BLaER1 treated with 17β-estradiol and CSF1 and Interleukin-3, amounts not matched to agents 10 nM and 100 nM (cell line): ENCODE measurements at regions not wholly inside any gene's neighbourhood (a gene's known extent, or its start where the extent isn't known, plus 50 kb on each side); places are given as distances from the start of the nearest gene placed in this dataset.
"Not testable (repeated sequence)": the region's sequence is repeated elsewhere in the genome, so short reads cannot be mapped to it uniquely, and the experiment has no call there.

Source experiments
- H3K27ac ChIP-seq, 11 experiments: shearing (Covaris generic); formaldehyde crosslinking; 2 replicates each; pipeline ENCODE4 v1.8.1; 2022
- H3K27me3 ChIP-seq, 11 experiments: shearing (Covaris generic); formaldehyde crosslinking; 2 replicates each; pipeline ENCODE4 v1.8.1; 2022
- H3K36me3 ChIP-seq, 11 experiments: shearing (Covaris generic); formaldehyde crosslinking; 2 replicates each; pipeline ENCODE4 v1.8.1; 2022
- H3K4me1 ChIP-seq, 10 experiments: shearing (Covaris generic); formaldehyde crosslinking; 2 replicates each; pipeline ENCODE4 v1.8.1; 2022
- H3K4me2 ChIP-seq, 11 experiments: shearing (Covaris generic); formaldehyde crosslinking; 2 replicates each; pipeline ENCODE4 v1.8.1; 2022
- H3K4me3 ChIP-seq, 10 experiments: shearing (Covaris generic); formaldehyde crosslinking; 2 replicates each; pipeline ENCODE4 v1.8.1; 2022
- H3K9ac ChIP-seq, 11 experiments: shearing (Covaris generic); formaldehyde crosslinking; 2 replicates each; pipeline ENCODE4 v1.8.1; 2022
- H3K9me3 ChIP-seq, 11 experiments: shearing (Covaris generic); formaldehyde crosslinking; replicated peaks in 1 of 11; 2 replicates each; pipeline ENCODE4 v1.8.1; 2022
- H4K20me1 ChIP-seq, 11 experiments: shearing (Covaris generic); formaldehyde crosslinking; 2 replicates each; pipeline ENCODE4 v1.8.1; 2022
- Cebpa-rat ChIP-seq, 11 experiments: shearing (Covaris generic); IDR thresholded peaks; 2 replicates each; pipeline ENCODE4 v1.8.1; 2022

DNA sequence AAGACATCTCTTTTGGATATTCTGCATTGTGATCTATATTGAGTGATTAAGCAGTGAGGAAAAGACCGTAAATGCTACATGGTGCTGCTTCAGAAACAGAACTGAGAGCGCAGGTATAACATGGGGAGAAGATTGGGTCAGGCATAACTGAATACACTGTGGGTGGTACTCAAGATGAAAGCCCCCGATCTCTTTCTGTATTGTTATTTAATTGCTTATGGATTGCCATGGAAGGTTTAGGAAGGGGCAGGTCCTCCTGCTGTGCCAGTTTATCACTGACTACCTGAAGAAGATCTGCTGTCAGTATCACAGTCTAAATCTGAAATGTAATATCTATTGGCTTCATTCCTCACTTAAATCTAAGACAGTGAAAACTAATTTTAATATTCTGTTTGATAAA, 1568.7 kb upstream of the CELF4 start:
- no peaks in the 10 kb centered on the region for H4K20me1 ChIP-seq
- no peak for TF ChIP-seq Cebpa-rat (IDR thresholded peaks at IDR 0.05)
- H3K4me1 ChIP-seq = no peaks in the 10 kb centered on the region
- H3K36me3 ChIP-seq = no peaks in the 10 kb centered on the region
- H3K4me2 ChIP-seq = no peak overlapping the region
- no peak overlapping the region for H3K4me3 ChIP-seq
- H3K27me3 ChIP-seq = no peaks in the 10 kb centered on the region
- no peak overlapping the region for H3K9ac ChIP-seq
- H3K9me3 ChIP-seq = peaks cover 0 to 4% (median 0%) of the 10 kb centered on the region in 11 experiments; a peak in 2 of 22 replicates
- H3K27ac ChIP-seq = no peak overlapping the region

DNA sequence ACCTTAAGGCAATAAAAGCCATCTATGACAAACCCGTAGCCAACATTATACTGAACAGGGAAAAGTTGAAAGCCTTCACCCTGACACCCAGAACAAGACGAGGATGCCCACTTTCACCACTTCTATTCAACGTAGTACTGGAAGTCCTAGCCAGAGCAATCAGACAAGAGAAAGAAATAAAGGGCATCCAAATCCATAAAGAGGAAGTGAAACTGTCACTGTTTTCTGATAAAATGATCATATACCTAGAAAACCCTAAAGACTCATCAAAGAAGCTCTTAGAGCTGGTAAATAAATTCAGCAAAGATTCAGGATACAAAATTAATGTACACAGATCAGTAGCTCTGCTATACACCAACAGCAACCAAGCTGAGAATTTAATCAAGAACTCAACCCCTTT, 1561.9 kb upstream of the CELF4 start:
- H3K36me3 ChIP-seq, H3K27ac ChIP-seq, H3K4me1 ChIP-seq, H3K4me2 ChIP-seq, H3K9ac ChIP-seq, H3K4me3 ChIP-seq, H3K27me3 ChIP-seq, H4K20me1 ChIP-seq: not testable (repeated sequence)
- H3K9me3 ChIP-seq = peaks cover 0 to 14% (median 6%) of the 10 kb centered on the region in 11 experiments; a peak in 12 of 22 replicates

DNA sequence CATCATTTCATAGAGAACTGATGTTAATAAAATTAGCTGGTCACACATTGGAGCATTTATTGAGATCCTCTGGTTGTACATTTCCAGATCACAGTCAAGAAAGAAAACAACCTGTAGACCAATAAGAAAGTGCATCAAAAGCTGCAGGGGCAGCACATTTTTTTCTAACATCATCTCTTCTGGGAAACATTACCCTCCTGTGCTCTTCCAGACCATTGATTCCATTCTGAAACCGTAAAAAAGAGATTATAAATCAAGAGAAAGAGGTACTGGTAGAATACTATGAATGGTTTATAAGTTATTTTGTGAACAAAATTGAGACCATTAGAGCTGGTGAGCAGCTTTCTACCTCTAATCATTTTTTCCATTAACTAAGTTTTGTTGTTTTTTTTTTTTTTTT, 1548.2 kb upstream of the CELF4 start:
- H3K9me3 ChIP-seq = no peaks in the 10 kb centered on the region
- no peaks in the 10 kb centered on the region for H3K36me3 ChIP-seq
- peaks cover 0 to 12% (median 3%) of the 10 kb centered on the region in 10 experiments; a peak in 8 of 20 replicates for H3K4me1 ChIP-seq
- H4K20me1 ChIP-seq = no peaks in the 10 kb centered on the region
- no peak overlapping the region for H3K4me2 ChIP-seq
- H3K9ac ChIP-seq = no peak overlapping the region
- H3K27me3 ChIP-seq = no peaks in the 10 kb centered on the region
- H3K4me3 ChIP-seq = no peak overlapping the region
- no peak overlapping the region for H3K27ac ChIP-seq
- no peak for TF ChIP-seq Cebpa-rat (IDR thresholded peaks at IDR 0.05)

DNA sequence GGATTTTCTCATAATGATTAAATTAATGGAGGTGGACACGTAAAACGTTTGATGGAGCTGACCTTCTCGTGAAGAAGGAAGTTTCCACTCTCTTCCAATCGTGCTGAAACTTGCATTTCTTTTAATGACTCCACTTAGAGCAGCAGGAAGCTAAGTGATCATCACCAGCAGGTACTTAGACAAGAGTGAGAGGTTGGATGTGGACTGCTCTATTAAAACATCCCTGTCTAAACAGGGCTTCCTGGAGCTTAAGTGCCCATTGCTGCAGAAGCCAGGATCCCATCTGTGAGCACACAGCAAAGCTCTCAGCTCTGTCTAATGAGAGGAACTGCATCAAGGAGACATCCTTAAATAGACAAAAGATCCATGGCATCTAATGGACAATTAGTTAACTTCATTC, 1539.5 kb upstream of the CELF4 start:
- H3K4me3 ChIP-seq = no peak overlapping the region
- H3K9ac ChIP-seq = no peak overlapping the region
- H4K20me1 ChIP-seq = no peaks in the 10 kb centered on the region
- no peak overlapping the region for H3K4me2 ChIP-seq
- H3K4me1 ChIP-seq = no peaks in the 10 kb centered on the region
- no peaks in the 10 kb centered on the region for H3K36me3 ChIP-seq
- no peaks in the 10 kb centered on the region for H3K9me3 ChIP-seq
- no peak overlapping the region for H3K27ac ChIP-seq
- no peaks in the 10 kb centered on the region for H3K27me3 ChIP-seq
- no peak for TF ChIP-seq Cebpa-rat (IDR thresholded peaks at IDR 0.05)

DNA sequence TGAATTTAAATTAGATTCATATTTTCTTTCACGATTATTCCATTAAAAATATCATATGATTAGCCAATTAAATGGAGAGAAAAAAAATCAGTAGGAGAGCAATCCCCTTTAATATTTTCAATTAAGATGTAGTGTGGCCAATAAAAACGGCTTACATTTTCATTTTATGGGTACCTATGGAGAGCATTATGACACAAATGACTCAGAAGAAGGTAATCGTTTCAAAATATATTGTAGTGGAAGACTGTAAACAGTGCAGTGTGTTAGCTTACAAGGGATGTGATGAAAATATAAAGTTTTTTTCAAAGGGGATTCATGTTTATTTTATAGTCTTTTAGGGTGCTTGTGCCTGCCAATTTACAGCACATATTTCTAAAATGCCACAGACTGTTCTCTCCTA, 1507.4 kb upstream of the CELF4 start:
- H3K27me3 ChIP-seq = no peaks in the 10 kb centered on the region
- H3K36me3 ChIP-seq = no peaks in the 10 kb centered on the region
- H3K9me3 ChIP-seq = no peaks in the 10 kb centered on the region
- no peaks in the 10 kb centered on the region for H4K20me1 ChIP-seq
- H3K4me2 ChIP-seq = no peak overlapping the region
- H3K27ac ChIP-seq = no peak overlapping the region
- no peak overlapping the region for H3K9ac ChIP-seq
- no peak for TF ChIP-seq Cebpa-rat (IDR thresholded peaks at IDR 0.05)
- H3K4me1 ChIP-seq = no peaks in the 10 kb centered on the region
- no peak overlapping the region for H3K4me3 ChIP-seq

DNA sequence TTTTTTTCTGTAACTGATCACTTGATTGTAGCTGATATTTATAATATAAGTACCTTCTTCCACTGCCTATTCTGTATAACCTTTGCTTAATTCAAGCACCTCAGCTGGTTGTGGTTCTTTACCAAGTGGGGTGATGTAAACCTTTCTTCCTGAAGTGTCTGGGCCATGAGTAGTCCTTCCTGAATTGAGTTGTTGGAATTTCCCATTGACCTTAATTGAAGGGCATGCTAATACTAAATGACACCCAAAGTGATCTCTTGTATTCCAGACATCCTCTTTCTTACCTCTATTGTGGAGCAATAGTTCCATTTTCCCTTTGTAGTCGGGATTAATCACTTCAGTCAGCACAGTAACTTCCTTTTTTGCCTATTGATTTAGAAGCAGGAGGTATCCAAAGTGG, 1496.8 kb upstream of the CELF4 start:
- H3K4me3 ChIP-seq = no peak overlapping the region

DNA sequence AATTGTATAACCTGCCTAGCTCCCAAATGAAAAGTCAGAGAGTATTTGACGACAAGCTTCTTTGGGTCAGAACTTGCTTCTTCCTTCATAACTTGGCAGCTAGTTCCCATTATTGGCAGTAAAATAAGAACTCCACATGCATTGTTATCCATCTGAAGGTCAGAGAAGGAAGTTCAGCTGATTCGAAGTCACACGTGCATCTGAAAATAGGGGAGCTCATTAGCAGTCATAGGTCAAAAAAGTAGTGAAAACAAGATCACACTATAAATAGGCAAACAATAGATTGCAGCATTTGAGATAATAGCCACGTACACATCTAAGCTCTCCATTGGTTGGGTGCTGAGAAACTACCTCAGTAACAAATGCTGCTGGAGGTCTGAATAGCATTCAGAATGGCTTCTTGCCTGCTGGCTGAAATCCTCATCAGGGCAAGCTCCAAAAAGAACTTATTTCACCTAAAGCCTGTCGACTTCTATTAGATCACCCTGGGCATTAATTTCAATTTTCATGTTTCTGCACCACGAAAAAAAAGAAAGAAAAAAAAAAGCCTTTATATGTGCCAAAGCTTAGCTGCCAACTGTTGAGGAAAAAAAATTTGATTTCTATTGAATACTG, 1492.9 kb upstream of the CELF4 start:
- Histone ChIP-seq H3K9me3 (no peaks in the 10 kb centered on the region), H4K20me1 (no peaks in the 10 kb centered on the region), H3K36me3 (no peaks in the 10 kb centered on the region), H3K4me1 (no peaks in the 10 kb centered on the region; a peak in 1 of 20 replicates), H3K4me2 (no peak overlapping the region), H3K27ac (no peak overlapping the region), H3K27me3 (no peaks in the 10 kb centered on the region), H3K9ac (no peak overlapping the region), H3K4me3 (no peak overlapping the region)
- TF ChIP-seq Cebpa-rat (IDR thresholded peaks at IDR 0.05) = no peak

More for the DNA sequence above, 1496.8 kb upstream of the CELF4 start:
- Histone ChIP-seq H3K27ac (no peak overlapping the region), H4K20me1 (no peaks in the 10 kb centered on the region), H3K9me3 (no peaks in the 10 kb centered on the region), H3K4me2 (no peak overlapping the region), H3K9ac (no peak overlapping the region), H3K27me3 (no peaks in the 10 kb centered on the region), H3K4me1 (no peaks in the 10 kb centered on the region; a peak in 1 of 20 replicates), H3K36me3 (no peaks in the 10 kb centered on the region)
- no peak for TF ChIP-seq Cebpa-rat (IDR thresholded peaks at IDR 0.05)

DNA sequence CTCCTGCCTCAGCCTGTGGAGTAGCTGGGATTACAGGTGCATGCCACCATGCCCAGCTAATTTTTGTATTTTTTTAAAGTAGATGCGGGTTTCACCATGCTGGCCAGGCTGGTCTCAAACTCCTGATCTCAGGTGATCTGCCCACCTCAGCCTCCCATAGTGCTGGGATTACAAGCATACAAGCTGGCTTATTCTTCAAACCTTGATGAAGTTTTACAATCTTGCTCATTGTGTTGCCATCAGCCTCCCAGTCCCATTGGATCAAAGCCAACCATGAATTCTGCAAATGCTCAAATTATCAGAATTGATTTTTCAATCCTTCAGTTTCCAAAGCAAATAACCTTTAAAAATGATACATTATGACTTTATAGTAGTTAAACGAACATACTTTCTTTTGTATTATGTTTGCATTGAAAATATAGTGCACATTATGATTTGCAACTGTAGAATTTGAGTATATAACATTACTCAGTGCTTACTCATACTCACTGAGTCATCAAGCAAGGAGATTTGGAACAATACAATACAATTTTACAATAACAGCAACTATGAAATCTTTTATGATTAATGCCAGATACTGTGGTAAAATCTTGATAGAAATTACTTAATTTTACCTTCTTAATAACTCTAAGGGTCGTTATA, 1491.9 kb upstream of the CELF4 start:
- Histone ChIP-seq H3K36me3 (no peaks in the 10 kb centered on the region), H3K27me3 (no peaks in the 10 kb centered on the region), H3K4me2 (no peak overlapping the region), H3K9ac (no peak overlapping the region), H3K4me1 (no peaks in the 10 kb centered on the region; a peak in 1 of 20 replicates), H4K20me1 (no peaks in the 10 kb centered on the region), H3K4me3 (no peak overlapping the region), H3K9me3 (no peaks in the 10 kb centered on the region), H3K27ac (no peak overlapping the region)
- TF ChIP-seq Cebpa-rat (IDR thresholded peaks at IDR 0.05) = no peak

DNA sequence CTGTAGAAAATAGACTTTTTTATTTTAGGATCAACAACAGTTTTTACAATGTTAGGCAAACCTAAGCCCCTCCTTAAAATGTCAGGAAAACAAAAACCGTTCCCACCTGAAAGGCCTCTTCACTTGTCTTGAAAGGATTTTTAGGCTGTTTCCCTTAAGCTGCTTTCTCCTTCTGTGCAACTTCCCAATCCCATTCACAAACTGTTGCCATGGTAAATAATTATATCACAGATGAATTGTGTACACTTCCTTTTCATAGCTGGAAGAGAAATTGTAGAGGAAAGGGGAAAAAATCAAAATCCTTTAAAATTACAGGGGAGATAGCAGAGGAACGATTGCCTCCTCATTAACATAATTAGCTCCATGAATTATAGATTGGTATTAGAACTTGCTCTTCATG, 1488.0 kb upstream of the CELF4 start:
- Histone ChIP-seq H3K4me1 (no peaks in the 10 kb centered on the region; a peak in 1 of 20 replicates), H3K4me3 (no peak overlapping the region), H3K4me2 (no peak overlapping the region), H4K20me1 (no peaks in the 10 kb centered on the region), H3K27me3 (no peaks in the 10 kb centered on the region), H3K27ac (no peak overlapping the region), H3K9ac (no peak overlapping the region), H3K9me3 (no peaks in the 10 kb centered on the region), H3K36me3 (no peaks in the 10 kb centered on the region)
- TF ChIP-seq Cebpa-rat (IDR thresholded peaks at IDR 0.05) = no peak

DNA sequence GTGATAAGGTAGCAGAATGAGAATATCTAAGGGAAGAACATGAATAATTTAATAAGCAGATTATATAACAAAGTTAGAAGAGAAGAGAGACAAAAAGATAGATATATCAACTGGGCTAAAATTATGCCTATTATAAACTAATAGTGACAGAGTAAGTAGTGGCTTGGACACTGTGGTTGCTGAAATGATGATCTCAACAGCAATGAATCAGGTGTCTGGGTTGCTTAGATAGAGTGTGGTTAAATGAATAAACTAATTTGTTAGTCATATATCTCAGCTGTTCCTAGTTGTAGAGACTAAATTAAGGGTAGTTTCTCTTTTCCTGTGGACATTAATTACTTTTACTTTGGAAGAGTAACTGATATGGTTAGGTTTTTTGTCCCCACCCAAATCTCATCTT, 1485.4 kb upstream of the CELF4 start:
- no peak overlapping the region for H3K4me2 ChIP-seq
- no peak for TF ChIP-seq Cebpa-rat (IDR thresholded peaks at IDR 0.05)

More for the DNA sequence above, 1485.4 kb upstream of the CELF4 start:
- Histone ChIP-seq H3K36me3 (no peaks in the 10 kb centered on the region), H3K27me3 (no peaks in the 10 kb centered on the region), H3K27ac (no peak overlapping the region), H3K4me3 (no peak overlapping the region), H3K9ac (no peak overlapping the region), H4K20me1 (no peaks in the 10 kb centered on the region), H3K4me1 (no peaks in the 10 kb centered on the region), H3K9me3 (no peaks in the 10 kb centered on the region)
